ENCODE measurements at regions not wholly inside any gene's neighbourhood (a gene's known extent, or its start where the extent isn't known, plus 50 kb on each side); places are given as distances from the start of the nearest gene placed in this dataset.
"Not testable (repeated sequence)": the region's sequence is repeated elsewhere in the genome, so short reads cannot be mapped to it uniquely, and the experiment has no call there.

DNA sequence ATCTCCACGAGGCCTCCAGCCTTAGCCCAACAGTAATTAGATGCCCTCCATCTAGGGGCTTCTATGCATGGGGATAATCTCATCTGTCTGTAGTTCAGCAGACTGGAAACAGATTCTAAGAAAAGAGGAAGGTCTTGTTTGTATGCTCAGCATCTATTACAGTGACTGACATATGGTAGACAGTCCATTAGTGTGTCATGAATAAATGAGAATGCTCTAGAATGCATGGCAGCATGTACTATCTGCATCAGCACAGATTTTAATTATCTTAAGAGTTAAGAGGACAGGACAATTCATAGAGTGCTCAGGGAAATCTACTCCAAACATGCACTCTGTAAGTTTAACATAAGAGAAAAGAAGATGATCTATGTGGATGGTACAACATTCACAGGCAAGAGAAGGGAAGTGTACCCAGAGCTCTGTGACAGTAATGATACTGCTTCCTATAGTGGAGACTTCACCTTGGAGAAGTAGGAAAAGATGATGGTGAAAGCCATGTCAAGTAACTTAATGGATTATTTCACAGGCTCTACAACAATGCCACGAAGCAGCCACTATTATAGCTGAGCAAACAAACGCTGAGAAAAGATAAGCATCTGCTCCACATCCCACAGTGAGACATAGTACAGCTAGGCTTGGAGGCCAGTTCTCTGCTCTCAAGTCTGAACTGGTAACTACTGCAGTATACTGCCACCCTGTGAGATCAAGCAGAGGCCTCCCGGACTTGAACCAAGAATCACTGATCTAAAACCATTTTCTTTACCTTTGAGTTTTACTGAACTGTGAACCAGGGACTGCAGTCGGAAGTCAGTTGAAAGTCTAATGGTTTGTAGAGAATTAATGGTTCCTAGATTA is 309.2 kb upstream of the SPTLC3 start:
- DNase-seq, result no peak

DNA sequence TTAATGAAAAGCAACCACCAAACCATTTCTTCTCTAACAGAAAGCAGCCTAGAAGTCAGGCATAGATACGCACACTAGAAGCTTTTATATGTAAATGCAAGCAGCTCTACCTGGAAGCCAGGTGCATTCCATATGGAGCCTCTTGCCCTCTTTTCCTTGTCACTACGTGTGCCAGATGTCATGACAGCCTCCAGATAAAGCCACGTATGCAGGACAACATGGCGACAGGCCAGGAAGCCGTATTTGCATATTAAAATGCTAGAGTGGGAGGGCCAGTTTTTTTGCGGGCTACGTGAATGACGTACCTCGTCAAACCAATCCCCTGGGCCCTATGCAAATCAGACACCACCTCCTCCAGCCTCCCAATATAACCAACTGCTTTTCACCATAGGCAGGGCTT is 308.1 kb upstream of the SPTLC3 start:
- DNase-seq, result no peak

DNA sequence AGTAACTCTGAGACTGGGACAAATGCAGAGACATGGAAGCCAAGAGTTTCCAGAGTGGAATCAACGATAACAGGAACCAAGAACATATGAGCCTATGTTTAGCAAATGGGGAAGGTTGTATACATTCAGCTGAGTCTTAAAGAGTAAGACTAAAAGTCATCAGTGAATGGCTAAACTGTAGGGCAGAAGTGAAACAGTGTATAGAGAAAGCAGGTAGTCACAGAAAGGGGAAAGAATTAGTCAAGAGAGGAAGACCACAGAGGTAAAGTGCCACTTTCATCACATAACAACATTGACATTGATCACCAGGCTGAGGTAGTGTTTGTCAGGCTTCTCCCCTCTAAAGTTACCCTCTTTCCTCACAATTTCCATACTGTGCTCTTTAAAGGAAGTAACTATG is 306.5 kb upstream of the SPTLC3 start:
- no peak for DNase-seq

DNA sequence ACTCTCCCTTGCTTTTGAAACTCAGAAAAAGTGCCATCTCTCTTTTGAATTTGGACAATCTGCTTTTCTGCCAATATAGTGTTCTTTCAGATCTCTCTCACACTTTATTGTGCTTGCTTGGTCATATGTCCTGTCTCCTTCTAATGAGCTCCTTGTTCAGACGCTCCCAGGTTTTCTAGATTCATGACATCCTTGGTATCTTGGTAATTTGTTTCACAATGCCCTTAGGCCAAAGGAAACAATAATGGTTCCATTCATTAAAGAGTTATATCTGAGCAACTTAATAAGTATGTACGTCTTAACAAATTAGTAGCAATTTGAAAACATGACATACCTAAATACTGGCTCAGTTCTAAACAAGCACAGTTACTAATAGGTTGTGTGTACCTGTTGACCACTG is 293.4 kb upstream of the SPTLC3 start:
- DNase-seq, result no peak

DNA sequence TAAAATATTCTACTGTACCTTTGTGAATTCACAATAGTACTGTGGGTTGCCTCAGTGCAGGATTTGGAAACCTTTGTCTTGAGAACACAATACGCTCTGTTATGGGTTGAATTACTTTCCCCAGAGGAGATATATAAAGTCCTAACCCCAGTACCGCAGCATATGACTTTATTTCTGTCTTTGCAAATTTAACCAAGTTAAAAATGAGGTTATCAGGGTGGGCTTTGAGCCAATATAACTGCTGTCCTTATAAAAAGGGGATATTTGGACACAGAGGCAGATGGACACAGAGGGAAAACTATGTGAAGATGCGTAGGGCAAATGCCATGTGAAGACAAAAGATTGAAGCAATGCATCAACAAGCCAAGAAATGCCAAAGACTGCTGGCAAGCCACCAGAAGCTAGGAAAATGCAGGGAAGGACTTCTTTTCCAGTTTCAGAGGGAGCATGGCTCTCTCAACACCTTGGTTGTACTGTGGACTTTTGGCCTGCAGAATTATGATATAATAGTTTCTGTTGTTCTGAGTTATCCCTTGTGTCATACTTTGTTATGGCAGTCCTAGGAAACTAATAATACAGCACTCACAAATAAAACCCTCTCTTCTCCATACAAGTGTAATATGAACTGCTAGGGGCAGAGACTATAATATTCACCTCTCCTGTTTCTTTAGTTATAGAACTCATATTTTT is 292.6 kb upstream of the SPTLC3 start:
- DNase-seq, result no peak

DNA sequence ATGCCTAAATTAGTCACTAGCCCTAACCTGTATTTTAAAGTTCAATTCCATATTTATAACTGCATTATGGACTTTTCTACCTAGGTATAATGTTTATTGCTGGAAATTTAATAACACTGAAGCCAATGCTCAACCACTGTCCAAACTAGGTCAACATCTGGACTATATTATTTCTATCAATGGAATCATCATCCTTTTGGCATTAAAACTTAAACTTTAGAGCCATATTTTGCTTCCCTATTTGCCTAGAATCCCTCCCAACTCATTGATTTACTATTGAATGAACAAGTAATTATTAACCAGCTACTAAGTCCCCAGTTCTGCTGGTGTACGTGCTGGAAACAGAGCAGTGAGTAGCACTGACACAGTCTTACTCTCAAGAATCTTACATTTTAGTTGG is 291.7 kb upstream of the SPTLC3 start:
- no peak for DNase-seq

DNA sequence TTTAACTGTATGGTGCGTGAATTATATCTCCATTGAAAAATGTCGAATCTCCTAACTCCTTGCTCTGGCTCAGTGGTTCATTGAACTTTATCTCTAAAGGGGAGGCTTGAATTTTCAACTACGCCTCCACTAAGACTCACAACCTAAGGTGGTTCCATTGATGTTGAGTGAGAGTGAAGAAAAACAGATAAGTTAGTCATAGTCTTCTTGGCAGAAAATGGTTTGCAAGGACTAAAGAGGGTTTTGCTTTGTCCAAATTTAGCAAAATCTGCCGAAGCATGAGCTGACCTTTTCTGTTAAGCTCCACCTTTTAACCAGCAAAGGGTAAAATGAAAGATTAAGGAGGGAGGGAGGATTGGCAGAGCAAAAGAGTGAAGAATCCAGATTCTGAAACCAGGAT is 290.2 kb upstream of the SPTLC3 start:
- no peak for DNase-seq

DNA sequence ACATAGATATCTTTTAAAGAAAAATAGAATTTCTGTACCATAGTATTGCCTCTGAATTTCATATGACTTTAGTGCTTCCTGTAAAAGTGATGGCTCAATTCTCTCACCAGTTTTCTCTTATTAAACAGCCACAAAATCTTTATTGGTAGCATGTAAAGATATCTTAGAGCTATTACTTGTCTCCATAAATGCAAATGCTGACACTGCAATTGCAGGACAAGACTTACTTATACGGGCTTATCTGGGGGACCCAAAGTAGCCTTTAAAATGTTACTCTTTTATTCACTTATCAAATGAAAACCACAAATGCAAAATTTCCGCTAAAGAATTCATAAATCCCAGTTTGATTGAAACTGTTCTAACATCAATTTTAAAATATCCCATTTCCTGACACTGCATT is 287.1 kb upstream of the SPTLC3 start:
- DNase-seq, result no peak

DNA sequence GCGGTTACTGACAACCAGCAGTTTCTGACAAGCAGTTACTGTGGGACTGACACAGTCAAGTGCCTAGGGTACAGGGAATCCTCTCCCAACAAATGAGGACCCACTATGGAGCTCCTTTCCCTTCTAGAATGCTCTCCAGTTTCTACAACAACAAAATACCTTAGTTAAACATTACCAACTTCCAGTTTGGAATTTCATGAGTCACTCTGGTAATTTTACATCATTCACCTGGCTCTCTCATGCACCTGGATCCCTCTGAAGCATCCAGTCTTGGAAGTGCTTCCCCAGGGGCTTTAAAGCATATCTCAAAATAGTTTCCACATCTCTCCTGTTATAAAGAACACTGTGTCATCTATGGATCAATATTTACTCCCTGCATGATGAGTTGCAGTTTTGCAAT is 286.7 kb upstream of the SPTLC3 start:
- no peak for DNase-seq

DNA sequence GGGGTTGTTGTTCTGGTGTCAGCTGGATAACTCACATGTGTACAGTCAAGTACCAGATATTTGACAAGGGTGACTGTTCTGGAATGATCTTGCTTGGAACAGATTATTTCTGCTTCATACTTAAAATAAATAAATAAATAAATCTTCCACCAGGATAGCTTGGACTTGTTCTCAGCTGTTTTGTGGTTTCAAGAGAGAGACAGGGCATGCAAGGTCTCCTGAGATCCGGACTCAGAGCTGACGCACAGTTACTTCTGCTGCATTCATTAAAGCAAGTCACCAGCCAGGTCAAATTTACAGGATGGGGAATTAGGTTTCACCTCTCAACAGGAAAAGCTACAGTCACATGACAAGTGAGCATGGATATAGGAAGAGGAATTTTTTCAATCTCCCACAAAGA is 285.0 kb upstream of the SPTLC3 start:
- no peak for DNase-seq

DNA sequence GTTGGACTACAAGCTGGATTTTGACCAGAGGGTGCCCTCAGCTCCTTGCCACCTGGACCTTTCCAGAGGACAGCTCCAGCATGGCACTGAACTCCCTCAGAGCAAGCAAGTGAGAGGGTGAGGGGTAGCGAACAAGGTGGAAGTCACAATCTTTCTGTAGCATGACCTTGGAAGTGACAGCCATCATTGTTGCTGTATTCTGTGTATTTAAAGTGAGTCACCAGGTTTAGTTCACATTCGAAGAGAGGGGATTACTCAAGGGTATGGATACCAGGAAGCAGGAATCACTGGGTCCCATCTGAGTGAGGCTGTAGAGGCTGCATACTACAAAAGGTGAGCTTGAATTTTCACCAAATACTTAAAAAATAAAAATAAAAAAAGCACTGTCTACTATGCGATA is 280.0 kb upstream of the SPTLC3 start:
- DNase-seq, result no peak

DNA sequence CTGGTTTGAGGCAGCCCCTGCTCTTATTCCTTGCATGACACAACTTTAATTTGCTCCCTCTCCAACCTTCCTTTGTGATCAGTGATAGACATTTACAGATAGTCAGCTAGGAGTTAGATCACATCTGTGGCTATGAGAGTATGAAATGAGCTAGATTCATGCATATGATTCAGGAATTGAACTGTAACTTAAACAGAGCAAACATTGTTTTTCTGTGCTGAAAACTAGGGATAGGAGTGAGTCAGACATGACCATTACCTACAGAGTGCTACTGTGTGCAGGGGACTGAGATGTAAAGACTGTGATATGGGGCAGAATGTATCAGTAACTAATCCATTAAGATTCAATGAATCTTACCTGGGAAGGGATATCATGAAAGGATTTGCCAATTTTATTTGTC is 279.4 kb upstream of the SPTLC3 start:
- DNase-seq, result no peak

DNA sequence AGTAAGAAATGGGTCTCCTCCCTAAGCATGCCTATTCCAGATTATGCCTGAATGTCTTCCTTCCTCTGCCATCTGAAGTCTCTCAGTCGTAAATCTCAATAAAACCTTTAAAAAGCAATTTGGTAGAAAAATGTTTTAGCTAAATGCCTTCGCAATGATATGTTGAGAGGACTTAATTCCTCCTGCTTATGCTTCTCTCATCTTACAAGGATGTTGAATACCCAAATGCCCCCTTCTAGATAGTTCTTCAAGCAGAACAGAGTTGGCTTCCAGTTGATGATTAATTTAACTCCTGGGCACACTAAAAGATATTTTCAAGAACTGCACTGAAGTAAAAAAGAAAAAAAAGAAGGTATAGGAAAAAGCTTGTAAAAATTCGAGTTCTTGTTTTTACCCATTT is 275.0 kb upstream of the SPTLC3 start:
- DNase-seq, result no peak

DNA sequence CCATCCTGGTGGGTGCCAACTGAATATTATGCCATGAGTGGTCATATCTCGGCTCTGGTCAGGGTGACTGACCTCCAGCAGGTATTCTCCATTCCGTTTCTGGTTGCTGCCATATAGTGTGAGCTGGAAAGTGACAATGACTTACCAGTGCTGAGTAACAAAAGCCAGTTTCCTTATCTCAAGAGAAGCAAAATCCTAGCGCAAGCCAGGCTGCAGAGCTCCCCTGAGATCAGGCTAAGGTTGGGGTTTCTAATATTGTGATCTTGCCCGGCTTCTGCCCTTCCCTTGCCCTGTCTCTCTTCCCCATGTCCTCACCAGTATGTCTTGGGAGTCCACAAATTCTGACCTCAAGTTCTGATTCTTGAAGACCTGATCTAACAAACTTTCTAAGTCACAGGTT is 271.3 kb upstream of the SPTLC3 start:
- DNase-seq, result no peak

DNA sequence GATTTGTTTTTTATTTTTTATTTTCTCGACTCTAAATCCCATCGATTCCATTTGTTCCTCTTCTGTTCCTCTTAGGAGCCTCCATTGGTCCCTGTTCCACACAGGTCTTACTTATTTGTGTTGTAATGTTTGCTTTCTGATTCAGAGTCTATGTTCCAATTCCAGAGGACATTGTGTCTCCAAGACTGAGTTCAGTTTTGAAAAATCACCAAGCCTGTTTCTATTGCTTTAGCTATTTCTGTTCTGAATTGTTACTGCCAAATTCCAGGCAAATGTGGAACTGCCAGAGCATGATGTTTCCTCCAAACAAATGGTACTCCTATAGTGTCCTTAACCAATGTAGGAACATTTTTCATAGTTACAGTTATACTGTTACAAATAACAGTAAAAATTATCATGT is 270.9 kb upstream of the SPTLC3 start:
- no peak for DNase-seq

DNA sequence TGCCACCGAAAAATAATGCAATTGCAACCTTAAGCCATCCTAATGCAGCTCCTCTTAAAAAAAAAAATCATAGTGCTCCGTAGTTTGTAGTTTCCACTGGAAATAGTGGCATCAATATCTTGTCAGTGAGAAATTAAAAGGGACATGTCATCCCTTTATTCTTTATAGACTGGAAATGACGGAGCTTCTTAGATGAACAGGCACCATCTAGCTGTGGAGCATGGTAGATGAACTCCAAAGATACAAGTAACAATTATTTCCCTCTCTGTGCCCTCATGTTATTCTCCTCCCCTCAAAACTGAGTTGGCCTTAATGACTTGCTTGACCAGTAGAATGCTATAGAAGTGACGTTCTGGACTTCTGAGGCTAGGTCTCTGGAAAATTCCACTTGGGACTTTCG is 268.1 kb upstream of the SPTLC3 start:
- no peak for DNase-seq

DNA sequence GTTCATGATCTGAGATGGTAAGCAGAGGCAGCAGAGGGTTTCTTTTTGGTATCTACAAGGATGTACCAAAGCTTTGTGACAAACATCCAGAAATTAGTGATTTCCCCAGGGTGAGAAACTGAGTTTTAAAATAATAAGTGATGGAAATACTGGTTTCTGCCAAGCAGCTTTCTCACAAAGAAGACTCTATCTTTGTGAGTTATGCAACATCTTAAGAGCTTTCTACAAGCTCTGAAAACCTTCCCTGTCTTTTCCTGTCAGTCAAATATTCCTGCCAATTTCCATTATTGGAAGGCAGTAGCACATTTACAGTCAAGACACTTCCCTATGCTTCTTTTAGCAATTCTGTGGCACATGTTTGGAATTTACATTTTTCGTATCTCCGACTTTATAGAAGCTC is 264.7 kb upstream of the SPTLC3 start:
- no peak for DNase-seq

DNA sequence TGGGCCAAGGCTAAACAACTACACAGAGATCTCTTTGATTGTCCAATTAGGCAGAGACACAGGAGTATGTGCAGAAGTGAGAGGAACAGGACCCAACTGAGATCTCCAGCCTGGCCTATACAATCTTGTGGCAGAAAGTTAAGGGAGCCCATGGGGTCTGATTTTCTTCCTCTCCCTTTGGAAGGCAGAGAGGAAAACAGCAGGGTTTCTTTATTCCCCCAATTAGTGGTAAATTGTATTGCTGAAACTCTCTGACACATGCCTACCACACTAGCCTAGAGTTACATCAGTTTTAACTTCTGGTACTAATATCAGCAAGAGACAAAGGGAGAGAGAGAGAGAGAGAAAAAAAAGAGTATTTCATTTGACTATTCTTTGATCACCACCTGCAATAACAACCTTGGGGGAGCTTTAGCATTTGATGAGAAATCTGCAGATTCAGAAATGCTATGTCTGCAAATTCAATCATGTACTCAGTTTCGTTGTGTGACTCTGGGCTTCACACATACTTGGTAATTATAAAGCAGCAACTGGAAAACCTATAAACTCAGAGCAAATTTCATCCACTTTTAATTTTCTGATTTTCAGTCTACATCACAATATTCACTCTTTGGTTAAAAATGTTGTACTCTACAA is 260.3 kb upstream of the SPTLC3 start:
- DNase-seq, result no peak

DNA sequence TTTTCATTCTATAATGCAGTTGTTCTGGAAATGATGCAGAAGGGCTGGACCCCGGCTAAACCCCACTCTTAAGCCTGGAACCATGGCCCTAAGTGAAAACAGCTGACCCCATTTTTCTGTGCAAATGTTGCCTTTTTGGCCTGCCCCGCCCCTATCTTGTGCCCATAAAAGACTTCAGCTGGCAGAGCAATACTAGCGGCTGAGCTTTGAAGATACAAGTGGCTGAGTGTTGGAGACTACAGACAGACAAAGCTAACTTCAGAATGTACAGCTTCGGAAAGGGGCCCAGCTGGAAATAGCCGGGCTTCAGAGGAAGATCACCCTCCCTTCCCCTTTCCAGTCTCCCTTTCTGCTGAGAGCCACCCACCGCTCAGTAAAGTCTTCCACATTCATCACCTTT is 258.6 kb upstream of the SPTLC3 start:
- DNase-seq, result no peak

DNA sequence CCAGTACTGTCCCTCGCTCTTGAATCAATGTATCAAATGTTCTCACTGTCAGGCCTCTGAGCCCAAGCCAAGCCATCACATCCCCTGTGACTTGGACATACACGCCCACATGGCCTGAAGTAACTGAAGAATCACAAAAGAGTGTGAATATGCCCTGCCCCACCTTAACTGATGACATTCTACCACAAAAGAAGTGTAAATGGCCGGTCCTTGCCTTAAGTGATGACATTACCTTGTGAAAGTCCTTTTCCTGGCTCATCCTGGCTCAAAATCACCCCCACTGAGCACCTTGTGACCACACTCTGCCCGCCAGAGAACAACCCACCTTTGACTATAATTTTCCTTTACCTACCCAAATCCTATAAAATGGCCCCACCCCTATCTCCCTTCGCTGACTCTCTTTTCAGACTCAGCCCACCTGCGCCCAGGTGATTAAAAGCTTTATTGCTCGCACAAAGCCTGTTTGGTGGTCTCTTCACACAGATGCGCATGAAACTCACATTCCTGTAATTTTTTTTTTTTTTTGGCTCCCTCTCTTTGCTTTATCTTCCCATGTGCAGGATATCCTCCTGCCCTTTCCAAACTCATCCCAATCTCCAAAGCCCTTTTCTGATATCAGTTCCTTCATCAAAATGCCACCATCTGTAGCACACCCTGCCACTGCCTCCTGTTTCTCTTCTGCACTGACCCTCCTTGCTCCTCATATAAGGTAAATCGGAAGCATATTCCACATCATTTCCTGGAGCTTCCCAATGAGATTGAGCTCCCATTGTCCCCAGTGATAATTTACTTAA is 255.7 kb upstream of the SPTLC3 start:
- DNase-seq, result not testable (repeated sequence)

DNA sequence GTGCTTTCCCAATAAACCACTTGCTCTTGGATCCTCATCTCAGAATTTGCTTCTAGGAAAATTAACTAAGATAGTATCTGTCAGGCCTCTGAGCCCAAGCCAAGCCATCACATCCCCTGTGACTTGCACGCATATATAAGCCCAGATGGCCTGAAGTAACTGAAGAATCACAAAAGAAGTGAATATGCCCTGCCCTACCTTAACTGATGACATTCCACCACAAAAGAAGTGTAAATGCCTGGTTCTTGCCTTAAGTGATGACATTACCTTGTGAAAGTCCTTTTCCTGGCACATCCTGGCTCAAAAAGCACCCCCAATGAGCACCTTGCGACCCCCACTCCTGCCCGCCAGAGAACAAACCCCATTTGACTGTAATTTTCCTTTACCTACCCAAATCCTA is 255.0 kb upstream of the SPTLC3 start:
- not testable (repeated sequence) for DNase-seq

DNA sequence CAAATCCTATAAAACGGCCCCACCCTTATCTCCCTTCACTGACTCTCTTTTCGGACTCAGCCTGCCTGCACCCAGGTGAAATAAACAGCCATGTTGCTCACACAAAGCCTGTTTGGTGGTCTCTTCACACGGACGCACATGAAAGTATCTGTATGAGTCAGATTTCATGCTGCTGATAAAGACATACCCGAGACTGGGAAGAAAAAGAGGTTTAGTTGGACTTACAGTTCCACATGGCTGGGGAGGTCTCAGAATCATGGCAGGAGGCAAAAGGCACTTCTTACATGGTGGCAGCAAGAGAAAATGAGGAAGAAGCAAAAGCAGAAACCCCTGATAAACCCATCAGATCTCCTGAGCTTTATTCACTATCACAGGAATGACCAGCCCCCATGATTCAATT is 249.3 kb upstream of the SPTLC3 start:
- not testable (repeated sequence) for DNase-seq

DNA sequence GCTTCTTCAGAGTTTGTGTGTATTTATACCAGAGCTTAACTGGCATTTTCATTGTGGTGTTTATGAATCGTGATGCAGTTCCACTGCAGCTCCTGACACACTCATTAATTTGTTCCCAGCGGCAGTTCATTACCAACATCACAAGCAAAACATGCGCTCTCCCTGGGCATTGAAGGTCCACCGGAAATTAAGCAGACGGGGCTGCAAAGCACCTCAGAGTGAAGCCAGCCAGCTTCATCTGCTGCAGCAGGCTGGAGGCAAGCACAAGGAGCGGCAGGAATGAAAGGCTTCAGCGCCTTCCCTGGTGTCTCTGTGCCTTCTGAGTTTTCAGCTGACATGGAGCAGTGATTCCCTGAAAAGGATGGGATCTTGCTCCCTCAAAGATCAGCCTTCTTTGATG is 246.0 kb upstream of the SPTLC3 start:
- DNase-seq, result peak; percentile 71

Data from retina (tissue), 1 donor.